ENCODE measurements at regions not wholly inside any gene's neighbourhood (a gene's known extent, or its start where the extent isn't known, plus 50 kb on each side); places are given as distances from the start of the nearest gene placed in this dataset.

DNA sequence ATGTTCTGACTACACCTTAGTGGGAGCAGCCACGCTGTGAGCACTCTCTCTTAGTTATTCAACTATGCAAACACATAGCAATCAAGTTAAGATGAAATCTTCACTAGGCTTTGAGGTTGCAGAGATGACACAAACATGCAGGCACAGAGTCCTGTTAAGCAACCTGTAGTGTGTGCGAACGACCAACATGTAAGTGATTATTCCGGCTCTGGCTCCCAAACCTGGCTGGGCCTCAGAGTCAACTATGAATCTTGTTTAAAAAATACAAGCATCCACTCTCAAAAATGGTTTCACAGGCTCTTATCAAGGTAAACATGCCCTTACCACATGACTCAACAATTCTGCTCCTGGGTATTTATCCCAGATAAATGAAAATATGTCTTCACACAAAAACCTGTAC, 91.4 kb downstream of the IRS2 start:
- no peak for TF ChIP-seq MXI1 (IDR thresholded peaks at IDR 0.05; ENCODE audit: borderline replicate concordance, low read depth, low read length)
- TF ChIP-seq, protein P1, sequence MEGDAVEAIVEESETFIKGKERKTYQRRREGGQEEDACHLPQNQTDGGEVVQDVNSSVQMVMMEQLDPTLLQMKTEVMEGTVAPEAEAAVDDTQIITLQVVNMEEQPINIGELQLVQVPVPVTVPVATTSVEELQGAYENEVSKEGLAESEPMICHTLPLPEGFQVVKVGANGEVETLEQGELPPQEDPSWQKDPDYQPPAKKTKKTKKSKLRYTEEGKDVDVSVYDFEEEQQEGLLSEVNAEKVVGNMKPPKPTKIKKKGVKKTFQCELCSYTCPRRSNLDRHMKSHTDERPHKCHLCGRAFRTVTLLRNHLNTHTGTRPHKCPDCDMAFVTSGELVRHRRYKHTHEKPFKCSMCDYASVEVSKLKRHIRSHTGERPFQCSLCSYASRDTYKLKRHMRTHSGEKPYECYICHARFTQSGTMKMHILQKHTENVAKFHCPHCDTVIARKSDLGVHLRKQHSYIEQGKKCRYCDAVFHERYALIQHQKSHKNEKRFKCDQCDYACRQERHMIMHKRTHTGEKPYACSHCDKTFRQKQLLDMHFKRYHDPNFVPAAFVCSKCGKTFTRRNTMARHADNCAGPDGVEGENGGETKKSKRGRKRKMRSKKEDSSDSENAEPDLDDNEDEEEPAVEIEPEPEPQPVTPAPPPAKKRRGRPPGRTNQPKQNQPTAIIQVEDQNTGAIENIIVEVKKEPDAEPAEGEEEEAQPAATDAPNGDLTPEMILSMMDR (conservative IDR thresholded peaks at IDR 0.05; ENCODE audit: low read depth, low read length), result no peak
- TF ChIP-seq RCOR1 (IDR thresholded peaks at IDR 0.05; ENCODE audit: insufficient replicate concordance, low read length), result no peak
- no peak for TF ChIP-seq FOS (IDR thresholded peaks at IDR 0.05; ENCODE audit: low read depth, low read length)
- TF ChIP-seq NFE2L2 (IDR thresholded peaks at IDR 0.05; ENCODE audit: low read depth, low read length), result no peak
- no peak for TF ChIP-seq RFX5 (IDR thresholded peaks at IDR 0.05; ENCODE audit: low read depth, low read length)
- no peak for TF ChIP-seq MAFK (IDR thresholded peaks at IDR 0.05; ENCODE audit: low read depth, low read length)
- no peak for TF ChIP-seq RAD21 (IDR thresholded peaks at IDR 0.05; ENCODE audit: low read length)
- no peak for TF ChIP-seq BHLHE40 (IDR thresholded peaks at IDR 0.05; ENCODE audit: low read depth, low read length)
- TF ChIP-seq CHD1 (IDR thresholded peaks at IDR 0.05; ENCODE audit: low read depth, low read length), result no peak
- TF ChIP-seq ELK1 (IDR thresholded peaks at IDR 0.05; ENCODE audit: borderline replicate concordance, low read depth, low read length), result no peak
- TF ChIP-seq SMC3 (IDR thresholded peaks at IDR 0.05; ENCODE audit: low read depth, low read length), result no peak
- no peak for TF ChIP-seq CEBPB (IDR thresholded peaks at IDR 0.05; ENCODE audit: low read depth, low read length)
- no peak for TF ChIP-seq POLR2A (IDR thresholded peaks at IDR 0.05; ENCODE audit: low read depth, low read length)
- no peak for TF ChIP-seq MAZ (IDR thresholded peaks at IDR 0.05; ENCODE audit: borderline replicate concordance, low read depth, low read length)
- no peak for TF ChIP-seq USF2 (IDR thresholded peaks at IDR 0.05; ENCODE audit: low read depth, low read length)
- H4K8ac ChIP-seq (ENCODE audit: low read depth in 2 of 2, low read length in 2 of 2), result no peak overlapping the region
- H3K27ac ChIP-seq (ENCODE audit: insufficient read depth, low read length), result no peak overlapping the region
- DNase-seq, result no peak
- intact Hi-C loops (cut with micrococcal nuclease), result no loop called here
- no peaks in the 10 kb centered on the region for H3K9me3 ChIP-seq (ENCODE audit: control insufficient read depth, insufficient read depth, low read length)
- H4K20me1 ChIP-seq (ENCODE audit: insufficient read depth, low read length), result no peaks in the 10 kb centered on the region
- no peak overlapping the region for H3K23ac ChIP-seq (ENCODE audit: low read depth, low read length)
- CTCF ChIA-PET, result no interaction called here
- peaks cover 34% of the 10 kb centered on the region for H3K27me3 ChIP-seq (ENCODE audit: control insufficient read depth, insufficient read depth, low read length)
- H3K36me3 ChIP-seq (ENCODE audit: control insufficient read depth, insufficient read depth, low read length), result no peaks in the 10 kb centered on the region
- H3K14ac ChIP-seq (replicated peaks; ENCODE audit: low read depth, low read length), result no peak overlapping the region
- no peak overlapping the region for H3K56ac ChIP-seq (ENCODE audit: extremely low read depth, insufficient read depth, low read length)
- H2AK9ac ChIP-seq (replicated peaks; ENCODE audit: low read depth, low read length, poor library complexity), result no peak overlapping the region
- H3K4me1 ChIP-seq (ENCODE audit: control insufficient read depth, insufficient read depth, low read length), result no peaks in the 10 kb centered on the region
- no peak overlapping the region for H4K91ac ChIP-seq (ENCODE audit: insufficient read depth, low read depth, low read length)
- BruUV-seq (replicated peaks), result no TSS peak
- H3K4me2 ChIP-seq (ENCODE audit: low read depth, low read length), result no peak overlapping the region
- no peak overlapping the region for H2BK120ac ChIP-seq (ENCODE audit: low read depth, low read length)
- H4K5ac ChIP-seq (ENCODE audit: low read depth, low read length), result no peak overlapping the region
- 100% methylated on average over 2 of the region's 4 CpGs; no CpG with 5 or more reads in 1 of the 2 experiments for WGBS, 2 experiments (ENCODE audit: extremely low coverage in 2 of 2, insufficient read length in 1 of 2)
- H3K79me1 ChIP-seq (ENCODE audit: low read depth in 1 of 2, low read length in 2 of 2), result no peaks in the 10 kb centered on the region
- POLR2A ChIA-PET (ENCODE audit: unreplicated experiment), result no interaction called here
- no peak overlapping the region for H3K4ac ChIP-seq (ENCODE audit: low read depth, low read length)
- H2BK5ac ChIP-seq (ENCODE audit: low read depth, low read length, poor library complexity, severe bottlenecking), result no peak overlapping the region
- in situ Hi-C loops (cut with MboI; ENCODE audit: low sequenced_read_pairs), result no loop called here
- no peak overlapping the region for H2AFZ ChIP-seq (replicated peaks; ENCODE audit: low read length, poor library complexity)
- H2BK20ac ChIP-seq (ENCODE audit: low read depth, low read length), result no peak overlapping the region
- H3K9me1 ChIP-seq (ENCODE audit: insufficient read depth, low read length), result no peaks in the 10 kb centered on the region
- dilution Hi-C loops (cut with HindIII; ENCODE audit: low sequenced_read_pairs, unreplicated experiment), result no loop called here
- H2AK5ac ChIP-seq (ENCODE audit: low read depth, low read length), result no peak overlapping the region
- no peak for ATAC-seq (ENCODE audit: low read depth)
- no peak overlapping the region for H2BK15ac ChIP-seq (ENCODE audit: low read depth, low read length)
- no peak overlapping the region for H3K9ac ChIP-seq (ENCODE audit: low read depth, low read length)
- H3K18ac ChIP-seq (ENCODE audit: low read depth, low read length), result no peak overlapping the region
- H3K4me3 ChIP-seq (ENCODE audit: insufficient read depth, low read depth, low read length), result no peak overlapping the region

Measured in IMR-90 (cell line).